GM21737 (cell line): ENCODE measurements at regions not wholly inside any gene's neighbourhood (a gene's known extent, or its start where the extent isn't known, plus 50 kb on each side); places are given as distances from the start of the nearest gene placed in this dataset.

ENCODE experiments used
- ATAC-seq: cut with Tn5 transposase; IDR thresholded peaks from one replicate; pipeline ENCODE4 v1.9.1; 2021; ENCODE audit warnings: mild to moderate bottlenecking, moderate library complexity; ENCODE audit not compliant: unreplicated experiment

- no peak for ATAC-seq
Measured at GRCh38 chr5:67293226-67293625, 96.6 kb upstream of the CD180 start.

DNA sequence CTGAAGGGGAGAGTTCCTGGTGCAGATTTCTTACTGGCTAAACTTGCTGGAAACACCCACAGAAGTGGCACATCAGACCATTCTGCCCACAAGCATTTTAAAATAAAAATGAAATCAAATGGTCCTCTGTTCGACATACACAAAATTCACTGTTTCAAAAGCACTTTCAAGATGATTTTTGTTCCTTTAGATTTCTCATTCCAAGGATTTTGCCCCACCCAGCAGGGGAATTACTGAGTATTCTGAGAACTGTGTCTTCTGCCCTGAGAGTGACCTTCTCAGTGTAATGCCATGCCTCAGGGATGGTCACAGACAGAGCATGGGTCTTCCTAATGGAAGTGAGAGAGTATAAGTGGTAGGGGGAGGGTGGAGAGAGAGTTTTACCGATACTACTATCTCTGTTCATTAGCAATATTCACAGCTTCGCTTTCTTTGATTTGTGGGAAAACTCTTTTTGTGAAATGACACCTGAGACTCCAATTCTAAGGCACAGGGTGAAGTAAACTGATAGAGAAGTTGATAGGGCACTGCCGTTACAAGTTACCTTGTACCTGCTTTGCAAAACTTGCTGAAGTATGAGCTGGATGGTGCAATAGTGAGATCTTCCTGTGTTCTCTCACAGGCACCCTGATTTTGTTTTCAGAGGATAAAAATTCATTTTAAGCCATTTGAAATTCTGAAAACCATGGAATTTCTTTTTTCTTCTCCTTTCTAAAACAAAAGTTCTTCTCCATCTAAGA lies 95.8 kb upstream of the CD180 start:
- ATAC-seq, result no peak

- no peak for ATAC-seq
Measured at GRCh38 chr5:67291671-67292070, 95.1 kb upstream of the CD180 start.

DNA sequence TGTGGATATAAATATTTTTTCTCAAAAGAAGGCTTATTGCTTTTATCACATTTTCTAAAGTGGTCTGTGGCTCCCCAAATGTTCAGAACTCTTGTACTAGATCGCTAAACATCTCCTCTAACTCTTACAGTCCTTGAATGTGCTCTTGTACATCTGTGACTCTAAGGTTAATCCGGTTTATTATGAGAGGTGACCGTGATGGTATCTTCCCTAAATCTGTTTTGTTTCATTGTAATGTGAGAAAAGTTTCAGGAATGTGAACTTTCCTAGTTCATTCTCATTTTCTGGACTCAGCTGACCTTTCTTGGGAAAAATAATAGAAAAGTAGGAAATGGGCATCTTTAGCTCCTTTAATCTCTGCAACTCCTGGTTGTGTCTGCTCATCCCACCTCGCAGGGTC lies 94.5 kb upstream of the CD180 start:
- no peak for ATAC-seq

GRCh38 chr5:67290655-67291054 lies 94.1 kb upstream of the CD180 start:
- ATAC-seq, result no peak

GRCh38 chr5:67289763-67290521 lies 93.3 kb upstream of the CD180 start:
- ATAC-seq, result no peak

DNA sequence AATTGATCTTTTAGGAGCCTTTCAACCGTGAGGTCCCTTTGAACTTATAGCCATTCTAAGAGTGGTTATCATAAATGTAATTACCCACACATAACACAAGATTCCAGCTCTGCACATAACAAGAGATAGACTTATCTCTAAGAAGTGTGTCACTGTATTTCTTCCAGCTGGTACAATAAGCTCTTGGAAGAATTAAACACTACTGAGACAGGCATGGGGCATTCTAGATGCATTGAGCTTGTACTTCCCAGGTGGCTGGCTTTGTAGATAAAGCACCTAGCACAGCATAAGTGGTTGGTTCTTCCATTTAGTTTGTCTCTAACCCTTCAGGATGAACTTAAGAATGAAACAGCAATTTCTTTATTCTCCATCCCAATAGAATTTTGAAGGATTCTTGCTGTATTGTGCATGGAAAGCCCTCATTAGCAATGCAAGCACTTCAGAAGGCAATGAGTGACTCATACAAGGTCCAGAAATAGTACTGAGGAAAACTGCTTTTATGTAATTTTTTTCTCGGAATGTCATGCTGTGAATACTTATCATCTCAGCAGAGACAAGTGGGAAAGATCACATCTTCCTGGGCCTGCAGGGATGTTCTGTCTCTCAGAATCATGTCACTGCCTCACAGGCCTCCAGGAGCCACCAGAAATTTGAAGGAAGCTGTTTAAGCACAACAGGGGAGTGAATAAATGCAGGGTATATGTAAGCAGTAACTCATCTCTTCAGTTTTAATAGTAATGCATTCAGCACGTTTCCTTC lies 91.1 kb upstream of the CD180 start:
- ATAC-seq, result no peak

- no peak for ATAC-seq
Measured at GRCh38 chr5:67286006-67286405, 89.4 kb upstream of the CD180 start.

DNA sequence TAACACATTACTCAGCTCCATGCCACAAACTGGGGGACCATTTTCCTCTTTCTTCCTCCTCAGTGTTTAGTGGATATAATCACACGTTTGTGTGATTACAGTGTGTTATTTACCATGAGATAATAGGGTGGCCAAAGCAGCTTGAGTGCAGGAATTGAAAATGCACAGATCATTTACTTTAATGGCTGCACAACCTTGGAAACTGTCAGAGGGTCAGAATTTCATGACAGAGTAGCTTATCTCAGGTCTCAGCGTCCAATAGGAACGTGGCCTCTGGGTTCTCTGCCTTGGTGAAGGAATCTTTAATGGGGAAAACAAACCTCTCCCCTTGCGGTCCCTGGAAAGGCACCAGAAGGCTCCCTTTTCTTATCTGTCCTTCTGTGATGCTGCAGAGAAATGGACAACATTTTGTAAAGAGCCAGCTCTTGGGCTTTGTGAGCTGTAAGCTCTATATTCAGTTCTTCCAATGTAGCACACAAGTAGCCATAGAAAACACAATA lies 87.4 kb upstream of the CD180 start:
- ATAC-seq, result no peak

DNA sequence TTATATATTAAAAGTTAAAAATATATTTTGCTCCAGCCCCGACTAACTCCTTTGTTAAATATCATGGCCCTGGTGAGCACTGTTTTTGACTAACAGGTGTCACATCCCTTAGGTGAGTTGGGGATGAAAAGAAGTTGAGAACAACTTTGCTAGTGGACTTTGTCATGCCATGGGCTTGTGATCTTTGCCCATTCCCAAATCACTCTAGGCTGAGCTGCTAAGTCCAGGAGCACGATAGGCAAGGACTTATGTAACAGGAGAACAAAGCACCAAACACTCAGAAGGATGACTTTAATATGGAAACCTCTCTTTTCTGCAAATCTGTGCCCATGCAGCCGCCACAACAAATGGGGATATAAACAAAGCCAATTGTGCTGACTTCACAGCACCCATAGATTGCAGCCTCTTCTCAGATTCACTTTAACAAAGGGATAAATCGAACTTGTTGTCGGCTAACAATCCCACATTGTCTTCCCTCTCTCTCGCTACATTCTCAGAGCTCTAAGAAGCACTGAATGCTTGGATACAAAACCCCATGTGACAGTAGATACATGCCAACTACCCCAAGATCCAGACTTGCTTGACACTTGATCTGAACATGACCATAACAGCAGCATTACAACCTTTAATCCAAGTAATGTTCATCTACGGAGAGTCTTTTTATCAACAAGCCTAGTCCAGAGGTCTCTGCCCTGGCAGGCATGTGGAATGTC lies 86.8 kb upstream of the CD180 start:
- no peak for ATAC-seq

DNA sequence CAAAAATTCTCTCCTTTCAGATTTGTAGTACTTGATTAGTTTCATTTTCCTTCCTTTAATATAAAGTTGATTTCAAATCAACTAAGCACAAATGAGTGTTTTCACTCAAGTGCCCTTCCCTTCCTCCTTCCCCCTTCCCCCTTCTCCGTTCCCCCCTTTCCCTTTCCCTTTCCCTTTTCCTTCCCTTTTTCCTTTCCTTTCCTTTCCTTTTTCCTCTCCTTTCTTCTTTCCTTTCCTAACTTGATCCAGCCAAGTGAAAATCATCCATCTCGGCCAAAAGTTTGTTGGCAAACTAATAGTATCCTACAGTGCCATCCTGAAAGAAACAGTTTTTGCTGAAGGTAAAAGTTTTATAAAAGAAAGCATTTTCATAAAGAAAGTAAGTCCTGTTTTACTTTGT lies 85.3 kb upstream of the CD180 start:
- no peak for ATAC-seq

- ATAC-seq, result no peak
Measured at GRCh38 chr5:67273689-67274356, 77.2 kb upstream of the CD180 start.

GRCh38 chr5:67272453-67273130 lies 76.0 kb upstream of the CD180 start:
- no peak for ATAC-seq

- no peak for ATAC-seq
Measured at GRCh38 chr5:67268231-67269021, 71.8 kb upstream of the CD180 start.

DNA sequence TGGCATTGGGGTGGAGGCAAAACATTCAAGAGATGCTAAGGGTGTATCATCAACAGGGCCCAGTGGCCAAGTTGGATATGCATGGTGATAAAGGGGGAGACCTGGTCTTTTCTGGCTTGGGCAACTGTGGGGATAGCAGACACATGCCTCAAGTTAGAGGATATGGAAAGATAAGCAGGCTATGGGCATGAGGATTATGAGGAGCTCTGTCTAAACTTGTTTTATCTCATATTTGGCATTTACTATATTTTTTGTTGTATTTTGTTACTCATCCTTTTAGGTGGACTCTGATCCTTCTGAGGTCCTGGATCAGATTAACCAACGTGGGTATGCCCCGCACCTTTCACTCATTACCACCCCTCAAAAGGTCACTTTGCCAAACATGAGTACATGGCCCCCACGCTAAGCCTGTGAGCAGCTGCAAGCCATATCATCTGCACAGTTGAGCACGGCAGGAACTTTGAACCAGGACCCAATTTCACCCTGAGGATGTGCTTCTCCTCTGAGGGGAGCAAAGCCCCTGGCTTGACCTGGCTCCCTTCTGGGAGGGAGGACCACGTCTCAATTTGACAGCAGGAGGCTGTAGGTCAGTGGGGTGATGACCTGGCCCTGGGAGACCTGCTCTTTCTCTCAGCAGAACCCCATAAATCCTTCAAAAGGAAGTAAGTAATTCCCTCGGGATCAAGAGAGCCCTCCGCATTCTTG lies 71.1 kb upstream of the CD180 start:
- ATAC-seq, result no peak

DNA sequence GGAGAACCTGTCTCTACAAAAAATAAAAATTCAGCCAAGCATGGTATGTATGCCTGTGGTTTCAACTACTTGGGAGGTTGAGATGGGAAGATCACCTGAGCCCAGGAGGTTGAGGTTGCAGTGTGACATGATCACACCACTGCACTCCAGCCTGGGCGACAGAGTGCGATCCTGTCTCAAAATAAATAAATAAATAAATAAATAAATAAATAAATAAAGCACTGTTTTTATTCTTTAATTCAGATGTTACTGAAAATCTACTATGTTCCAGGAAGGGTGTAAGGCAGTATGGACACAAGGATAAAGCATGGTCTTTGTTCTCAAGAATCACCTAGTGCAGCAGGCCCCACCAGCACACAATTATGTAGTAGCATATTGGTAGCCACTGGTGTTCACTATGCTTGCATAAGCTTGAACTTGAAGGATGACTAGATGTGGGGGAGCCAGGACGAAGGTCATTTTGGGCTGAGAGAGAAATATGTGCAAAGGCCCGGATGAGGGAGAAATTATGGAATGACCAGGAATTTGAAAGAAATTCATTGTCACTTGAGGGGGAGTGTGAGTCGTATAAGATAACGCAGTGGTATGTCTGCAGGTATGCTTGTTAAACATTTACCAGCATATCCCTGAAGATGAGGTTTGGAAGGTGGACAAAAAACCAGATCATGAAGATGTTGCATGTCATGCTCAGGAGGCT lies 70.2 kb upstream of the CD180 start:
- no peak for ATAC-seq

DNA sequence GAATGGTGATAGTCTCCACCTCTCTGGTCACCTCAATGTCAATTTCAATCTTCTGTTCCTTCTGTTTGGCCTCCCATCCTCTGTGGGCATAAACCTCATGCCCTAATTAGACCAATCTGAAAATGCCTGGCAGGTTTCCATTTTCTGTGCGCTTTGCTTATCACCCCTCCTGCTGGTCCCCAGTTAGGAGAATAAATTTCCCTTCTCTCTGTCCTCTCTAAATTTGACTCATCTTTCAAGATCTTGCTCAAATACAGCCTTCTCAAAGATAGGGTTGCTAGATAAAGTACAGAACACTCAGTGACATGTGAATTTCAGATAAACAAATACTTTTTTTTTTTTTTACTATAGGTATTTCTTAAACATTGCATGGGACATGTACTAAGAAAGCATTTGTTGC lies 69.4 kb upstream of the CD180 start:
- no peak for ATAC-seq
